ENCODE measurements at regions not wholly inside any gene's neighbourhood (a gene's known extent, or its start where the extent isn't known, plus 50 kb on each side); places are given as distances from the start of the nearest gene placed in this dataset.

DNA sequence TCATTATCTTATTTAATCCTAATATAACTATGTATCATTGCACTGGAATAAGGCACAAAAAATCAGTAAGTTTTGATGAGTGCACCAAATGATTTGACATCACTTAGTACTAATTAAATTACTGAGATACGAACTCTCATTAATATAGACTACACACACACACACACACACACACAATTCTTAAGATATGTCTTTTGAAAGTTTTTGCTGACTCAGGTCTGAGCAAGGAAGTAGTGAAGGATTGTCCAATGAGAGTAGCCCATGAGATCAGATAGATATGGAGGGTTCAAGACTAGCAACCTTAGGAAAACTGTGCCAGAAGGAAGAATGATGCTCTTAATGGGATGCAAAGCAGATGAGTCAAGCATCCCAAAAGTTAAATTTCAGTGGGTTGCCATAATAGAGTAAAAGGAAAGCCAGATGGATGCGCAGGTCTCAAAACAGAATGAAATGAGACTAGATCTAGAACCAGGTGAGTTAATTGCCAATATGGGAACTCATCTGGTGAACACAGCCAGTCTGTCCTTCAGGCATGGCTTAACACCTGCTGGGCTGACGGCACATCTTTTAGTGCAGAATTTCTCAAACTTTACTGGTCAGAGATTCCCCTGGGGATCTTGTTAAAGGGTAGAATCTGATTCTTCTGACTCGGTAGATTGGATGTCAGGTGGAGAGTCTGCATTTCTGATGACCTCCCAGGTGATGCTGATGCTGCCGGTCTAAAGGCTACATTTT, 197.0 kb upstream of the NR4A3 start:
- Mint-ChIP-seq H3K4me1 (ENCODE audit: low read depth, unreplicated experiment) (no peaks in the 10 kb centered on the region), H3K4me3 (ENCODE audit: low read depth, unreplicated experiment) (no peak overlapping the region), H3K27me3 (ENCODE audit: unreplicated experiment) (peaks cover 20% of the 10 kb centered on the region), H3K9me3 (ENCODE audit: low read depth, unreplicated experiment) (no peaks in the 10 kb centered on the region), H3K36me3 (ENCODE audit: insufficient read depth, unreplicated experiment) (no peaks in the 10 kb centered on the region), H3K27ac (ENCODE audit: unreplicated experiment) (no peak overlapping the region)
- TF ChIP-seq, protein P1, sequence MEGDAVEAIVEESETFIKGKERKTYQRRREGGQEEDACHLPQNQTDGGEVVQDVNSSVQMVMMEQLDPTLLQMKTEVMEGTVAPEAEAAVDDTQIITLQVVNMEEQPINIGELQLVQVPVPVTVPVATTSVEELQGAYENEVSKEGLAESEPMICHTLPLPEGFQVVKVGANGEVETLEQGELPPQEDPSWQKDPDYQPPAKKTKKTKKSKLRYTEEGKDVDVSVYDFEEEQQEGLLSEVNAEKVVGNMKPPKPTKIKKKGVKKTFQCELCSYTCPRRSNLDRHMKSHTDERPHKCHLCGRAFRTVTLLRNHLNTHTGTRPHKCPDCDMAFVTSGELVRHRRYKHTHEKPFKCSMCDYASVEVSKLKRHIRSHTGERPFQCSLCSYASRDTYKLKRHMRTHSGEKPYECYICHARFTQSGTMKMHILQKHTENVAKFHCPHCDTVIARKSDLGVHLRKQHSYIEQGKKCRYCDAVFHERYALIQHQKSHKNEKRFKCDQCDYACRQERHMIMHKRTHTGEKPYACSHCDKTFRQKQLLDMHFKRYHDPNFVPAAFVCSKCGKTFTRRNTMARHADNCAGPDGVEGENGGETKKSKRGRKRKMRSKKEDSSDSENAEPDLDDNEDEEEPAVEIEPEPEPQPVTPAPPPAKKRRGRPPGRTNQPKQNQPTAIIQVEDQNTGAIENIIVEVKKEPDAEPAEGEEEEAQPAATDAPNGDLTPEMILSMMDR (IDR thresholded peaks at IDR 0.05; ENCODE audit: unreplicated experiment), result no peak
- intact Hi-C loops (cut with micrococcal nuclease; ENCODE audit: unreplicated experiment), result no loop called here
- BruUV-seq (replicated peaks), result no TSS peak
- CTCF ChIA-PET, result no interaction called here
- no peak for DNase-seq

GRCh38 chr9:99626426-99626825, 195.3 kb upstream of the NR4A3 start:
- H3K36me3 Mint-ChIP-seq (ENCODE audit: insufficient read depth, unreplicated experiment), result no peaks in the 10 kb centered on the region
- no peaks in the 10 kb centered on the region for H3K4me1 Mint-ChIP-seq (ENCODE audit: low read depth, unreplicated experiment)
- TF ChIP-seq, protein P1 (IDR thresholded peaks at IDR 0.05; ENCODE audit: unreplicated experiment), result no peak
- no peak for DNase-seq
- peaks cover 20% of the 10 kb centered on the region for H3K27me3 Mint-ChIP-seq (ENCODE audit: unreplicated experiment)
- CTCF ChIA-PET, result no interaction called here
- intact Hi-C loops (cut with micrococcal nuclease; ENCODE audit: unreplicated experiment), result no loop called here
- BruUV-seq (replicated peaks), result no TSS peak
- no peak overlapping the region for H3K4me3 Mint-ChIP-seq (ENCODE audit: low read depth, unreplicated experiment)
- no peaks in the 10 kb centered on the region for H3K9me3 Mint-ChIP-seq (ENCODE audit: low read depth, unreplicated experiment)
- no peak overlapping the region for H3K27ac Mint-ChIP-seq (ENCODE audit: unreplicated experiment)

- intact Hi-C loops (cut with micrococcal nuclease; ENCODE audit: unreplicated experiment), result no loop called here
- BruUV-seq (replicated peaks), result no TSS peak
- H3K36me3 Mint-ChIP-seq (ENCODE audit: insufficient read depth, unreplicated experiment), result no peaks in the 10 kb centered on the region
Observed at GRCh38 chr9:99628285-99628684, 193.4 kb upstream of the NR4A3 start.

DNA sequence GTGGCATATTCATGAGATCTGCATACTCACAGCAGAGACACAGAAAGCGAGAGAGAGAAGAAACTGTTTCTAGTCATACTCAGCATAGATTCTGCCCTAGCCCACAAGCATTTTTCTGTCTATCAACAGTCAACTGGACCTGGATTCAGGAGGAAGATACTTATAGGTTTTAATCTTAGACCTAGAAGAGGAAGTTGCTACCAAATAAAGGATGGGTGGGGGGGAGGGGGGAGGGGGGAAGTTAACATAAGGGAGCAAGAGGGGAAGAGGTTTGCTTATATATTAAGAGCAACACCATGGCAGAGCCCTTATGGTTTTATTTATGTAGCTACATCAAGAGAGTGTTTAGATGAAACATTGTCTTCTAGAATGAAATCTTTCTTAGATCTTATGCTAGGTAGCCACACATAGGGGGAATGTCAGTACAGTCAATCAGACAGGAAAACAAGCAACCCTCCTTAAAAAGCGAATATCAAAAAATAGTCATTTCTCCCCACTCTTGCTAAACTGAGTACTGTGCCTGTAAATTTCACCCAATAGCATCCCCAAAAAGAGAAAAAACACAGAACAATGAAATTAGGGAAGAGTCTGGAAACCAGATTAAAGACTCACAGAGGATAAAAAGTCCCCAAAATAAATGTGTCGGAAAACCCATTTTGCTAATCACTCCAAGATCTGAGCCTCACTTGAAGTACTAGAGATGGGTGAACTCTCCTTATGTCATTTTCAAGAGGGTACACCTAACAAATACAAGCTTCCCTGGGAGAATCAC, 192.7 kb upstream of the NR4A3 start:
- BruUV-seq (replicated peaks), result no TSS peak
- CTCF ChIA-PET, result no interaction called here
- no peaks in the 10 kb centered on the region for H3K36me3 Mint-ChIP-seq (ENCODE audit: insufficient read depth, unreplicated experiment)
- no peaks in the 10 kb centered on the region for H3K9me3 Mint-ChIP-seq (ENCODE audit: low read depth, unreplicated experiment)
- DNase-seq, result no peak
- TF ChIP-seq, protein P1 (IDR thresholded peaks at IDR 0.05; ENCODE audit: unreplicated experiment), result no peak
- H3K4me1 Mint-ChIP-seq (ENCODE audit: low read depth, unreplicated experiment), result no peaks in the 10 kb centered on the region
- no peak overlapping the region for H3K4me3 Mint-ChIP-seq (ENCODE audit: low read depth, unreplicated experiment)
- intact Hi-C loops (cut with micrococcal nuclease; ENCODE audit: unreplicated experiment), result no loop called here
- H3K27ac Mint-ChIP-seq (ENCODE audit: unreplicated experiment), result no peak overlapping the region
- peaks cover 20% of the 10 kb centered on the region for H3K27me3 Mint-ChIP-seq (ENCODE audit: unreplicated experiment)

More at GRCh38 chr9:99628285-99628684, 193.4 kb upstream of the NR4A3 start:
- CTCF ChIA-PET, result no interaction called here
- Mint-ChIP-seq H3K4me1 (ENCODE audit: low read depth, unreplicated experiment) (no peaks in the 10 kb centered on the region), H3K9me3 (ENCODE audit: low read depth, unreplicated experiment) (no peaks in the 10 kb centered on the region), H3K4me3 (ENCODE audit: low read depth, unreplicated experiment) (no peak overlapping the region), H3K27me3 (ENCODE audit: unreplicated experiment) (peaks cover 20% of the 10 kb centered on the region), H3K27ac (ENCODE audit: unreplicated experiment) (no peak overlapping the region)
- no peak for DNase-seq
- TF ChIP-seq, protein P1 (IDR thresholded peaks at IDR 0.05; ENCODE audit: unreplicated experiment), result no peak
